ENCODE measurements at regions not wholly inside any gene's neighbourhood (a gene's known extent, or its start where the extent isn't known, plus 50 kb on each side); places are given as distances from the start of the nearest gene placed in this dataset.
A peak's percentile ranks its signal among the peaks of the same experiment; 100 is the strongest.

DNA sequence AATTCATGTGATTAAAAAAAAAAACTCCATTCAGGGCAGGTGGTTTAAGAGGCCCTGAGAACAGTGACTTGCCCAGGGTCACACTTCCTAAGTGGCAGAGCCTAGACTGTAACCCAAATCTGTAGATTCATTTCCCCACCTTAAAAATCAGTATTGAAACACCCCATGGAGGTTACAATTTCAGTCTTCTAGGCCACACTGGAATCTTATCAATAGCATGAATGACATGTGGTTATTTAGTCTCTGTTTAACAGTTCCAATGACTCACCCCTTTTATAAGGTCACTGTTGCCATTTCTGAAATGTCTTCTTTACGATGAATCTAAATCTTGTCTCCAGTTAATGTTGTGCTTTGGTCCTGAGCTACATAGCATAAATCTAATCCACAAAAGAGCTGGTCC is 262.3 kb upstream of the GRIP1 start:
- Histone ChIP-seq H3K4me2 (ENCODE audit: low read depth, low read length) (no peak overlapping the region), H3K79me2 (ENCODE audit: insufficient read depth, low read length) (no peaks in the 10 kb centered on the region), H3K9ac (ENCODE audit: insufficient read depth, low read depth, low read length) (no peak overlapping the region), H4K20me1 (ENCODE audit: insufficient read depth, low read length) (no peaks in the 10 kb centered on the region), H3K4me1 (ENCODE audit: insufficient read depth, low read length) (no peaks in the 10 kb centered on the region), H2AFZ (ENCODE audit: low read length) (no peak overlapping the region), H3K9me3 (ENCODE audit: low read length) (no peaks in the 10 kb centered on the region), H3K4me3 (replicated peaks in 1 of 3; ENCODE audit: insufficient read depth in 1 of 3, low read depth in 2 of 3, low read length in 3 of 3) (no peak overlapping the region), H3K27ac (ENCODE audit: extremely low read length, insufficient read depth, low read length) (no peak overlapping the region), H3K36me3 (replicated peaks in 1 of 2; ENCODE audit: control insufficient read depth in 1 of 2, insufficient read depth in 2 of 2, low read length in 2 of 2) (no peaks in the 10 kb centered on the region), H3K27me3 (ENCODE audit: control insufficient read depth in 1 of 2, insufficient read depth in 2 of 2, low read length in 2 of 2) (no peaks in the 10 kb centered on the region)
- ATAC-seq = no peak
- ChIA-PET POLR2A (no interaction called here), CTCF (ENCODE audit: low intra/inter-chr PET ratio, low total read pairs) (no interaction called here)
- intact Hi-C loops (cut with micrococcal nuclease; ENCODE audit: unreplicated experiment) = no loop called here
- in situ Hi-C loops (cut with HindIII; ENCODE audit: extremely low pct_ligation_motif_present, low pct_unique_long_range_greater_than_20kb) = no loop called here
- no TSS peak for BruUV-seq (replicated peaks)
- no peak for TF ChIP-seq ZNF430 (CRISPR knock-in tag; IDR thresholded peaks at IDR 0.05)
- no peak for TF ChIP-seq KAT7 (CRISPR knock-in tag; IDR thresholded peaks at IDR 0.05; ENCODE audit: borderline replicate concordance)
- TF ChIP-seq TOPORS (CRISPR knock-in tag; IDR thresholded peaks at IDR 0.05) = no peak
- no peak for TF ChIP-seq MED1 (CRISPR knock-in tag; IDR thresholded peaks at IDR 0.05)
- TF ChIP-seq, protein P1, sequence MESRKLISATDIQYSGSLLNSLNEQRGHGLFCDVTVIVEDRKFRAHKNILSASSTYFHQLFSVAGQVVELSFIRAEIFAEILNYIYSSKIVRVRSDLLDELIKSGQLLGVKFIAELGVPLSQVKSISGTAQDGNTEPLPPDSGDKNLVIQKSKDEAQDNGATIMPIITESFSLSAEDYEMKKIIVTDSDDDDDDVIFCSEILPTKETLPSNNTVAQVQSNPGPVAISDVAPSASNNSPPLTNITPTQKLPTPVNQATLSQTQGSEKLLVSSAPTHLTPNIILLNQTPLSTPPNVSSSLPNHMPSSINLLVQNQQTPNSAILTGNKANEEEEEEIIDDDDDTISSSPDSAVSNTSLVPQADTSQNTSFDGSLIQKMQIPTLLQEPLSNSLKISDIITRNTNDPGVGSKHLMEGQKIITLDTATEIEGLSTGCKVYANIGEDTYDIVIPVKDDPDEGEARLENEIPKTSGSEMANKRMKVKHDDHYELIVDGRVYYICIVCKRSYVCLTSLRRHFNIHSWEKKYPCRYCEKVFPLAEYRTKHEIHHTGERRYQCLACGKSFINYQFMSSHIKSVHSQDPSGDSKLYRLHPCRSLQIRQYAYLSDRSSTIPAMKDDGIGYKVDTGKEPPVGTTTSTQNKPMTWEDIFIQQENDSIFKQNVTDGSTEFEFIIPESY (CRISPR knock-in tag; IDR thresholded peaks at IDR 0.05) = no peak
- FAIRE-seq = no peak
- no peak for DNase-seq (ENCODE audit: low spot score)
- 0% methylated on average over 1 of the region's 1 CpG for WGBS (ENCODE audit: low lambda C conversion rate)

DNA sequence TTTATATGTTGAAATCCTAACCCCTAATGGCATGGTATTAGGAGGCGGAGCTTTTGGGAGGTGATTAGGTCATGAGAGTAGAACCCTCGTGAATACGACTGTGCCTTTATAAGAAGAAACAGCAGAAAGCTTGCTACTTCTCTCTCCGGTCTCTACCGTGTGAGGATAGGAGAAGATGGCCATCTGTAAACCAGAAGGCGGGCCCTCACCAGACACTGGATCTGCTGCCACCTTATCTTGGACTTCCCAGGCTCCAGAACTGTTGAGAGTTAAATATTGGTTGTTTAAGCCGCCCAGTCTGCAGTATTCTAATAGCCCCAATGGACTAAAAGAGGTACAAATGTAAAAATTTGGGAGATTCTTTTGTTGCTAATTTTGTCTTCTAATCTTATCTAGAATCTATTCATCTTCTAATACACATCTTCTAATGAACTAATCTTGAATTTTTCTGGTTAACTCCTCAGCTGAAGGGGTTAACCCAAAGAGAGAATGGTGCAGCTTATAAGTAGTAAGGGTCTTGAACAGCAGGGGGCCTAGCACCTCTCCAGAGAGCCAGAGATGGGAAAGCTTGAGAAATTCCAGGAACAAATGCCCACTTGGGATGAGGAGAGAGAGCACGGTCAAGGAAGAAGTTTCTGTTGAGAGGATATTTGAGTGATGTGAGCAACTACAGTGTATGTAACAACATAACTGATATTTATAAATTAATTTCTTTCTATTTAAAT is 264.0 kb upstream of the GRIP1 start:
- CTCF ChIA-PET (ENCODE audit: low intra/inter-chr PET ratio, low total read pairs) = no interaction called here
- H3K4me2 ChIP-seq (ENCODE audit: low read depth, low read length) = no peak overlapping the region
- in situ Hi-C loops (cut with HindIII; ENCODE audit: extremely low pct_ligation_motif_present, low pct_unique_long_range_greater_than_20kb) = no loop called here
- H3K9me3 ChIP-seq (ENCODE audit: low read length) = no peaks in the 10 kb centered on the region
- H3K79me2 ChIP-seq (ENCODE audit: insufficient read depth, low read length) = no peaks in the 10 kb centered on the region
- DNase-seq (ENCODE audit: low spot score) (no peak), FAIRE-seq (no peak), ATAC-seq (no peak)
- H3K27ac ChIP-seq (ENCODE audit: extremely low read length, insufficient read depth, low read length) = no peak overlapping the region
- H3K4me3 ChIP-seq (replicated peaks in 1 of 3; ENCODE audit: insufficient read depth in 1 of 3, low read depth in 2 of 3, low read length in 3 of 3) = no peak overlapping the region
- intact Hi-C loops (cut with micrococcal nuclease; ENCODE audit: unreplicated experiment) = no loop called here
- H3K4me1 ChIP-seq (ENCODE audit: insufficient read depth, low read length) = no peaks in the 10 kb centered on the region
- no peaks in the 10 kb centered on the region for H4K20me1 ChIP-seq (ENCODE audit: insufficient read depth, low read length)
- TF ChIP-seq ZNF652 (CRISPR knock-in tag; IDR thresholded peaks at IDR 0.05; ENCODE audit: borderline replicate concordance, low read depth) = peak; percentile 49; the same call in 1 of the 2 replicates
- TF ChIP-seq ZSCAN22 (CRISPR knock-in tag; IDR thresholded peaks at IDR 0.05) = no peak
- POLR2A ChIA-PET = no interaction called here
- no peak overlapping the region for H2AFZ ChIP-seq (ENCODE audit: low read length)
- H3K36me3 ChIP-seq (replicated peaks in 1 of 2; ENCODE audit: control insufficient read depth in 1 of 2, insufficient read depth in 2 of 2, low read length in 2 of 2) = no peaks in the 10 kb centered on the region
- 18% methylated on average over 8 of the region's 8 CpGs for WGBS (ENCODE audit: low lambda C conversion rate)
- no peaks in the 10 kb centered on the region for H3K27me3 ChIP-seq (ENCODE audit: control insufficient read depth in 1 of 2, insufficient read depth in 2 of 2, low read length in 2 of 2)
- H3K9ac ChIP-seq (ENCODE audit: insufficient read depth, low read depth, low read length) = no peak overlapping the region
- BruUV-seq (replicated peaks) = no TSS peak

All from HepG2 (cell line).